ENCODE measurements at regions not wholly inside any gene's neighbourhood (a gene's known extent, or its start where the extent isn't known, plus 50 kb on each side); places are given as distances from the start of the nearest gene placed in this dataset.

DNA sequence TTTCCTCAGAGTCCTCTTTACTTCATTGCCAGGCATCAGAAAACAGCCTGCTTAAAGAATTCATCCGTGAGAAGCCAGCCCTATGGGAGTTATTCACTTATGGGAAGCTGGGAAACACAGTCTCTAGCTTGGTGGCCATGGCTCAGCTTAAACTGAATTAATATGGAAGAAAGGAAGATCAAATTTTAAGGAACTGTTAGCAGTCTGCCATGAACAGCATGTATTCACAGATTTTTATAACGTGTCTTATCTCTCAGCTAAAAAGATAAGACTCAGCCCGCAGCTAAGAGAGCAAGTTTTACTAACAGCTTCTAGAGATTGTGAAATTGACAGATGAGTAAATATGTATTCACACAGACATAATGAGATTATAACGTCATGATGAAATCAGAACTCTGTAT is 253.7 kb upstream of the RXFP2 start (continued):
- TF ChIP-seq PHF8 (conservative IDR thresholded peaks at IDR 0.05; ENCODE audit: low read depth, low read length): no peak
- TF ChIP-seq POLR2AphosphoS5 (IDR thresholded peaks at IDR 0.05; ENCODE audit: low read depth, low read length): no peak
- no peak for TF ChIP-seq RAD21 (IDR thresholded peaks at IDR 0.05 in 1 of 2, conservative IDR thresholded peaks at IDR 0.05 in 1 of 2; ENCODE audit: low read depth in 2 of 2, low read length in 2 of 2)
- no peak for TF ChIP-seq ASH2L (IDR thresholded peaks at IDR 0.05; ENCODE audit: low read length)
- no peak for TF ChIP-seq TEAD4 (IDR thresholded peaks at IDR 0.05; ENCODE audit: low read depth, low read length)
- TF ChIP-seq RNF2 (IDR thresholded peaks at IDR 0.05; ENCODE audit: borderline replicate concordance, low read depth, low read length, missing control alignments, poor library complexity, severe bottlenecking): no peak
